Loucy (cell line): ENCODE measurements at regions not wholly inside any gene's neighbourhood (a gene's known extent, or its start where the extent isn't known, plus 50 kb on each side); places are given as distances from the start of the nearest gene placed in this dataset.

Experiments used
- CTCF ChIP-seq: fragments of 200-600 bp; sonication (generic); conservative IDR thresholded peaks from 2 replicates; pipeline ENCODE4 v1.5.1; 2014; ENCODE audit warnings: mild to moderate bottlenecking, antibody characterized with exemption, low read length
- EZH2phosphoT487 ChIP-seq: fragments of 200-600 bp; IDR thresholded peaks from 2 replicates; pipeline ENCODE4 v1.6.1; 2018; ENCODE audit warnings: antibody characterized with exemption, mild to moderate bottlenecking, moderate library complexity, borderline replicate concordance

GRCh38 chr6:169942173-169942572 is 190.8 kb downstream of the ERMARD start:
- no peak for TF ChIP-seq CTCF
- TF ChIP-seq EZH2phosphoT487 = no peak
